Thyroid gland (tissue), 2 donors: ENCODE measurements at regions not wholly inside any gene's neighbourhood (a gene's known extent, or its start where the extent isn't known, plus 50 kb on each side); places are given as distances from the start of the nearest gene placed in this dataset. TPM values are rescaled to one million over a fixed set of nuclear protein-coding genes. Genes with fewer than 3 reads are reported as not detected.

ENCODE experiments used
- microRNA-seq: library from miRNA; unstranded; fragments of <30 nt; microRNA quantifications from one replicate; pipeline ENCODE4, GENCODE V29; 2016
- small RNA-seq: library from RNA; depleted of rRNA; stranded (forward); fragments of <200 nt; gene quantifications from one replicate; pipeline ENCODE3, GENCODE V24; 2016

Small RNA genes in the stretch of these regions (microRNA-seq; reads per million reads assigned to microRNA genes)
- not detected for gene MIR4433A
- gene MIR4433B = not detected

Small RNA genes in the stretch of these regions (small RNA-seq; reads per million reads assigned to genes)
- not detected for gene AC012368.3
- gene MIR4433B = not detected
